GM04503 (cell line): ENCODE measurements at regions not wholly inside any gene's neighbourhood (a gene's known extent, or its start where the extent isn't known, plus 50 kb on each side); places are given as distances from the start of the nearest gene placed in this dataset.
A peak's percentile ranks its signal among the peaks of the same experiment; 100 is the strongest.
"Not testable (repeated sequence)": the region's sequence is repeated elsewhere in the genome, so short reads cannot be mapped to it uniquely, and the experiment has no call there.

Source experiments
- DNase-seq: peaks from one replicate; pipeline ENCODE4 v3.0.0-alpha.2; 2012; ENCODE audit warnings: low read depth

DNA sequence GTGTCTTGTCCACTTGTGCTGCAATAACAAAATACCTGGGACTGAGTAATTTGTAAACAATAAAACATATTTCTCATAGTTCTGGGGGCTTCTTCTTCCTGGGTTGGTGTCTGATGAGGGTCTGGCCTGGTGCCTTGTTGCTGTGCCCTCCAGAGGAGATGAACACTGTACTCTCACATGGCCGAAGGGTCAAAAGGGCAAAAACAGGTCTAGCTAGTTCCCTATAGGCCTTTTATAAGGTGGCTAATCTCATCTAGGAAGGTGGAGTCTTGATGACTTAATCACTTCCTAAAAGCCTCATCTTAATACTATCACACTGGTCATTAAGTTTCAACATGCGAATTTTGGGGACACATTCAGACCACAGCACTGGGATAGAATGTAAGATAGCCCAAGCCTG is 228.4 kb downstream of the TLE3 start:
- no peak for DNase-seq

DNA sequence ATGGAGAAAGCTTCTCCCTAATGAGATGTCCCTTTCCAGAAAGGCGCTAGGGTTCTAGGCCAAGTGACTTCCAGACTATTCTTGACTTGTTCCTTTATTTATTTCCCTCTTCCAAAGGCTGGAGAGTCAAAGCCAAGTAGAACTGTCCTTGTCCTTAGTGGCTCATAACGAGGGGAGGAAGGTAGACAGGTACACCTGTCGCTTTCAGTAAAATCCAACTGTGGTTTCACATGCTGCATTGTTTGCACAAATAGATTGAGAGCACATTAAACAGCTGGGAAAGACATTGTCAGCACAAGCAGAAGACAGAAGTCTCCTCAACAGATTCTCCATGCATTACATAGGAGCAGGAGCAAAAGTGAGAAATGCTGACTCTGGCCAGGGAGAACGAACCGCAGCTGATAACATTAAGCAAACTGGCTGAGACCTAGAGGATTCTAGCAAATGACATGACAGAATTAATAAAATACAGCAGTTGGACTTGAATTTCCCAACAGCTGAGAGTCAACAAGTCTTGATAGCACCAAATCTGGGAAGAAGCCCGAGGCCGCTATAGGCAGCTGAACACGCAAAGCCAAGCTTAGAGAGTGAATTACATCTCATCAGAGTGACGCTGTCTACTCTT is 227.7 kb downstream of the TLE3 start:
- DNase-seq, result no peak

GRCh38 chr15:69871511-69872134 is 226.1 kb downstream of the TLE3 start:
- DNase-seq, result no peak

DNA sequence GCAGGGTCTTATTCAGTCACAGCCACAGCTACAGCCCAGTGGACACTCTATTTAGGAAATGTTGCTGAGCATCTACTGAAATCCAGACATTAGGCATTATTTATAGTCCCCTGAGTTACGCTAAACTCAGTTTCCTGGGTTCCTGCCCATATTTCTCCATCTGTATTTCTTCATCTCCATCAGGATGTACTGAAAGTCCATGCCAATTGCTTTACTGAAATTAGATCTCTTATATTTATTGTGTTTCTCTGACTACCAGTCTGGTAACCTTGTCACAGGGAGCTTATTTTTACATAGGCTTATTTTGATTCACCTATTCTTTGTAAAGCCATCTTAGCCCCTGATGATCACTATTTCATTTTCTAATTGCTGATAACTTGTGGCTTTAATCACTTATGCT is 223.9 kb downstream of the TLE3 start:
- DNase-seq, result no peak

DNA sequence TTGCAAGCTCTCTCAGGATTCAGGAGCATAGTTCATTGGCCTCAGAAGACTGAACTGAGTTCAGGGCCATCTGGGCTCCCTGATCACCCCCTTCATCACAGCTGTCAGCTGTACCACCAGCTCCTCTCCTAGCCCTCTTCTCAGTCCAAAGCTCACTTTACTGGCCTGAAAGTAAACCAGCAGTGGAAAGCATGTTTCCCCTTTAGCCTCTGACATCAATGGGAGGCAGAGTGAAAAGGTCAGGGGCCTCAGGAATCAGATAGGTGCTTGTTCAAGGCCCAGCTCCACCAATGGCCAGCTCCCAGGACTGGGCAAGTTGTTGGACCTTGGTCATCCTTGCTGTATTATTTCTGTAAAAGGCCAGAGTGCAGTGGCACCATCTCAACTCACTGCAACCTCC is 223.4 kb downstream of the TLE3 start:
- DNase-seq, result no peak

DNA sequence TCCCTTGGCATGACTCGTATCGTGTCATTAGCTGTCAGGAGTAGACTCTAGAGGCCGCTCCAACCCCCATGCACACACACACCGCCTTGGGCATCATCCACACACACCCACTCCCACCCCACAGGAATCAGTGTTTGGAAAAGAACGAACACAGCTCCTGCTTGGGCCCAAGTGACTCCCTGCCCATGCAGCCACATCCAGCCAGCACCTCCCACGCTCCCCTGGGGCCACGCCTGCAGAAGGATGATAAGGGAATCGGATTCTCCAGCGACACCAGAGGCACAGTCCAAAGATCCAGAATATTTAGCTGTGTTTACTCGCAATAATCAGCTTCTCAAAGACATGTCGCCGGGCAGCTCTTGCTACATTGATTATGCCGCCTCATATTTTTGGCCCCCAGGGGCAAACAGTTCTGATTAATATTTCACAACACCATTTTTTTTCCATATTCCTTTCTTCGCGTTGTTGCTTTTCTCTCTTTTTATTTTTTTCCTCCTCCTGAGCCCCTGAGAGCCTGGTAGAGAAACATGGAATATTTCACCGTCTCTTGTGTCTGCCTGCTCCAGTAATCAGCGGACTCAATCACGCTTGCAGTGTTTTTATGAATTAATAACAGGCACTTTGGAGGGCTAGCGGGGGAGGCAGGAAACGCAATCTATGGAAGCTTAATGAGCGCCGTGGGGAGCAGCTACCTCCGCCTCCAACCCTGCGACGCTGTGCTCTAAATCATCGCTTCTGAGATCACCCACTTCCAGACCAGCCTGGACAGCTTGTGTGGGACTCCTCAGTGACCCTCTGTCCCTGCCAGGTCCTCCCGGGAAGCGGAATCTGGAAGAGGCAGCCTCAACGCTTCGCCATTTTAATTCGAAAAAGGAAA is 221.4 kb downstream of the TLE3 start:
- DNase-seq, result no peak

DNA sequence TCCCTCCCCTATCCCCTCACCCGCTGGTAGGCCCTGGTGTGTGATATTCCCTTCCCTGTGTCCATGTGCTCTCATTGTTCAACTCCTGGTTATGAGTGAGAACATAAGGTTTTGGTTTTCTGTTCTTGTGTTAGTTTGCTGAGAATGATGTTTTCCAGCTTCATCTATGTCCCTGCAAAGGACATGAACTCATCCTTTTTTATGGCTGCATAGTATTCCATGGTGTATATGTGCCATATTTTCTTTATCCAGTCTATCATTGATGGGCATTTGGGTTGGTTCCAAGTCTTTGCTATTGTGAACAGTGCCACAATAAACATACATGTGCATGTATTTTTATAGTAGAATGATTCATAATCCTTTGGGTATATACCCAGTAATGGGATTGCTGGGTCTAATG is 217.8 kb downstream of the TLE3 start:
- not testable (repeated sequence) for DNase-seq

- no peak for DNase-seq
Observed at GRCh38 chr15:69880571-69881301, 217.0 kb downstream of the TLE3 start.

GRCh38 chr15:69881302-69881670 is 216.4 kb downstream of the TLE3 start:
- DNase-seq, result no peak

- DNase-seq, result no peak
Observed at GRCh38 chr15:69881766-69882165, 216.0 kb downstream of the TLE3 start.

DNA sequence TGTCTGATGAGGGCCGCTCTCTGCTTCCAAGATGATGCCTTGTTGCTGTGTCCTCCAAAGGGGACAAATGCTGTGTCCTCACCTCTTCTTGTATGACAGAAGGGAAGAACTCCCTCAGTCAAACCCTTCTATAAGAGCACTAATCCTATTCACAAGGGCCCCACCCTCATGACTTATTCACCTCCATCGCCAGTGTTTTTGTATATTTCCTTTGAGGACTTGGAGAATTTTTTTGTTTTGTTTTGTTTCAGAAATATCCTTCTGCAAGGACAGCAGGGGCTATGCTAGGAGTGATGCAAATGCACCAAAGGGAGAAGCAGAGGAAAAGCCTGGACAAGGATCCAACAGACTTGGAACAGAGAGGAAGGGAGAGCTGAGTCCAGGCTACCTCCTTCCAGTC is 214.4 kb downstream of the TLE3 start:
- no peak for DNase-seq

DNA sequence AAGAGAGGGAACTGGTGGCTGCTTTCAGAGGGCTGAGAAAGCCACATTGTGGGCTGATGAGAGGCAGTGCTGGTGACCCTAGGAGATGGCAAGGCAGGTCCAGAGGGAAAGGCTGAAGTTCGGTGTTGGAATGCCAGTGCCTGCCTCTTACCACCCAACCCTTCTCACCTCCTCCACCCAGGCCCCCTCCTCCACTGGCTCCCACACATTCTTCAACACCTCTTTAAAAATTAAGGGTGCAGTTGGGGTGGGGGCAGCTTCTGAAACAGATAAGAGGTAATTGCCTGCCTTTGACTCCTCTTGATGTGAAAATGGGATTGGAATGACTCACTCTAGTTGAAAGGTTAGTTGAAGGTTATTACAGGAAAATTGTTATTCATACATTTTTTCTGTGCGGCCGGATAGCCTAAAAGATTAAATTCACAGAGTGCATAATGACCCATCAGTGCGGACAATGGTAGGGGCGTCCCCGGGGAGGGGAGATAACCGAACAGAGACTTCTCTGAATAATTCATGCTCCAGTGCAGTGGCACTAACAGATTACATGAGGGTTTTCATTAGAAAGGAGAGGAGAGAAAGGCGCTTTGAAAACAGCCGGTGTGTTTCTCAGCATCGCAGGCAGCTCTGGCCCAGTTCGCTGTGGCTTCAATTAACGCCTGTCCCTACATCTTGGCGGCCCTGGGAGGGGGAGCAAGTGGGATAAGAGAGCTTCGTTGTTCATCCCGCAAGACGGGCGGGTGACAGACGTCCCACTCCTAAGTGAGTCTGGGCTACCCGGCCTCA is 212.4 kb downstream of the TLE3 start:
- no peak for DNase-seq

- DNase-seq, result no peak
Observed at GRCh38 chr15:69887009-69887408, 210.7 kb downstream of the TLE3 start.

DNA sequence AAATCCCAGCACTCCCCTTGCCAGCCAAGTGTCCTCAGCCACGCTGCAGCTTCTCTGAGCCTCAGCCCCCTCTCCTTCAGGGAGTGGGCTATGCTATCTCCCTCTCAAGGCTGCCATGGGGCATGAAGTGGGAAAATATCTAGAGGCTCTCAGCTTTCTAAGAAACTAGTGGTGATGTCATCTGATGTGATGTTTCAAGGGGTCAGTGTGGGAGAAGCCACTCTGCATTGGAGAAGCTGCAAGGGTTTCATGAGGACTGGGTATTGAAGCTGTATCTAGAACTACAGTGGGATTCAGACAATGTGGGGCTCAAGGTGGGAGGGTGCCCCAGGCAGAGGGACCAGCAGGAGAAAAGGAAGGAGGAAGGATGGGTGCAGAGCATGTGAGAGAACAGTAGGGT is 210.2 kb downstream of the TLE3 start:
- DNase-seq, result no peak

GRCh38 chr15:69888406-69888805 is 209.3 kb downstream of the TLE3 start:
- no peak for DNase-seq

GRCh38 chr15:69891070-69891536 is 206.6 kb downstream of the TLE3 start:
- no peak for DNase-seq

DNA sequence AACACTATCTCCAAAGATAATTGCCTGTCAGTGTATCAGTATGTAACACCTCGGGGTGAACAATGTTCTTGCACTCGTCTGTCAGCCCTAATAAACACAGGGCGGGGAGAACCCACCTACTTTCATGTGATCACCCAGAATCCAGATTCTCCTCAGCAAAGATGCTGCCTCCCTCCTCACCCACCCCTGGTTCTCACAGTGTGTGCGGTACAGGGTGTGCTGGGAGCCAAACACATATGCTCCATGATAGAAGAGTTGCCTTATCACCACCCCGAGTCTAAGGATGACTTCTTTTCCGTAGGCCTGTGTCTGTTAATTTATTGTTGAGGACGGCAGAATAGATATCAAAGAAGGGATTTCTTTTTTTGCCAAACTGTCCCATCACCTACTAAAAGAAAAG is 206.1 kb downstream of the TLE3 start:
- DNase-seq, result no peak

GRCh38 chr15:69892351-69892750 is 205.4 kb downstream of the TLE3 start:
- no peak for DNase-seq

DNA sequence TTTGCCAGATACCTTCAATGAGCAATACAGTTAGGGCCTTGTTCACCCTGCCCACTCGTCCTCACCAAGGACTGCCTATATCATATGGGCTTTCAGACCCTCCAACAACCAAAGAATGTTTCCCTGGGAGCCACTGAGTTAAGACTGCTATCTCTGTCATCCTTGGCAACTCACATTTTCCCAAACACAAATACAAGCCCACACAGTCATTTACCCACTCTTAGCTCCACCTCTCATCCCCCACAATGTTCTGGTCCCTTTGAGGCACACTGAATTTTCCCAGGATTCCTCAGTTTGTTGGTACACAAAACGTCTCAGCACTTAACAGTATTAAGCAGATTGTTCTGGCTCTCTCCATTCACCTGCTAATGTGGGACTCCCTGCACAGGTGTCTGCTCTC is 204.6 kb downstream of the TLE3 start:
- DNase-seq, result no peak

GRCh38 chr15:69893863-69894262 is 203.9 kb downstream of the TLE3 start:
- DNase-seq, result peak; percentile 67

DNA sequence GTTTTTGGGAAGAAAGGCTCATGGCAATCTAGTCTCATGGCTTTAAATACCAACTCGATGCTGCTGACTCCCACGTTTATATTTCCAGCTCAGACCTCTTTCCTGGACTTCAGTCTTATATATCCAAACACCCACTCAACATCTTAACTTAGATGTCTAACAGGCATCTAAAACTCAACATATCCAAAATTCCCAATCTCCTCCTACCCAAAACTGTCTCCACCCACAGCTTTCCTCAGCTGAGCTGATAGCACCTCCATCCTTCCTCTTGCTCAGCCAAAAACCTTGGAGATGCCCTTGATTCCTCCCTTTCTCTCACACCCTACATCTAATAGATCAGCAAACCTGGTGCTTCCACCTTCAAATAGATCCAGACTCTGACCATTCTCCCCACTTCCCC is 202.5 kb downstream of the TLE3 start:
- no peak for DNase-seq

DNA sequence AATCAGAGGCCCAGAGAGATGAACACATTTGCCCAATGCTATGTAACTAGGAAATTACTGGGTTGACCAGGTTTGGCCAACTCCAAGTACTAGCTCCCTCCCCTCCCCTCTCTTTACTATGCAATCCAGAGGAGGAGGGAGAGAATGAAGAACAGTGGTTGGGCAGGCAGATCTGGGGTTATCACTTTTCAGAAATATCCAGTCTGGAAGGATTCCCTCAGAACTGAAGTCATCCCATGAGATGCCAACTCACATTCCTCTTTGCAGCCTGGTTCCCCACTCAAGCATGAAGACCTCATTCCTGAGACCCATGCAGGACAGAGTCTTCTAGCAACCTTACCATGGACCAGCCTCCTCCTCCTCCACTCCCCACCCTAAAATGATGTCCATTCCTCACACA is 201.1 kb downstream of the TLE3 start:
- DNase-seq, result no peak
